Mucosa of descending colon (tissue), 3 donors: ENCODE measurements at regions not wholly inside any gene's neighbourhood (a gene's known extent, or its start where the extent isn't known, plus 50 kb on each side); places are given as distances from the start of the nearest gene placed in this dataset.
"Not testable (repeated sequence)": the region's sequence is repeated elsewhere in the genome, so short reads cannot be mapped to it uniquely, and the experiment has no call there.

Source experiments
- ATAC-seq: fragments of 200-7000 bp; cut with Tn5 transposase; one replicate; pipeline ENCODE4 v1.9.1; 2020; ENCODE audit warnings: mild to moderate bottlenecking, moderate library complexity
- DNase-seq, 3 donors: peaks; one replicate each; pipeline ENCODE4 v3.0.0-alpha.2; 2020
- H3K36me3 ChIP-seq: fragments of 200-600 bp; one replicate; pipeline ENCODE4 v1.8.0; 2021; ENCODE audit warnings: low read depth, mild to moderate bottlenecking
- H3K4me1 ChIP-seq: fragments of 200-600 bp; one replicate; pipeline ENCODE4 v1.8.0; 2021; ENCODE audit warnings: low read depth, mild to moderate bottlenecking
- H3K4me3 ChIP-seq: fragments of 200-600 bp; one replicate; pipeline ENCODE4 v1.8.0; 2021; ENCODE audit warnings: mild to moderate bottlenecking
- H3K9me3 ChIP-seq: fragments of 200-600 bp; one replicate; pipeline ENCODE4 v1.8.0; 2021; ENCODE audit warnings: mild to moderate bottlenecking
- intact Hi-C, 2 donors: fragments of 100-400 bp; cut with DNase I in 1 of 2; cut with micrococcal nuclease in 1 of 2; formaldehyde crosslinking; loops; one replicate each; pipeline versions ENCODE4 v1.11.0 to v1.11.1; 2022; cut with DNase I, micrococcal nuclease
- donor health status: DM: no; HTN: no; CAD: no; lungs with moderate emphysema.
- donor health status: DM: no; HTN: no; CAD: no.
- donor health status: DM: no; HTN: yes; CAD: no.

- H3K4me3 ChIP-seq, H3K4me1 ChIP-seq, intact Hi-C loops, H3K36me3 ChIP-seq, DNase-seq, H3K9me3 ChIP-seq, ATAC-seq: not testable (repeated sequence)
Observed at GRCh38 chr10:38383800-38384199, 289.7 kb downstream of the ZNF37A start.

DNA sequence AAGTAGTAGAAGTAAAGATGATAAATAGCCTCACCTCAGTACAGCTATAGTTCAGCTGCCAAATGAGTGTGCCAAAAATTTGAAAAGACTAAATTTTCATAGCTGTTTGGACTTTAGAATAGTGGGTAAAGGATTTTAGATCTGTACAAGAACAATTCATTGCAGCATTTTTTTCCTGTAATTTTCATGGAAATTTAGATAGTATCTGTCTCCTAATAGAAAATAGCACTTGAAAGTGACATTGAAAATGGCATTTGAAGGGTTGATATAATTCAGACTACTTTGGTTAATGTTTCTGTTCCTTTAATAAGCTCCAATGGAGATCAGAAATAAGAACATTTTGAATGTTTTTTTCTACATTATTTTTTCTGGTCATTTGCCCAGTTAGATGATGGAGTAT lies 292.7 kb downstream of the ZNF37A start:
- DNase-seq, H3K9me3 ChIP-seq, ATAC-seq, H3K4me3 ChIP-seq, intact Hi-C loops, H3K36me3 ChIP-seq, H3K4me1 ChIP-seq: not testable (repeated sequence)

- intact Hi-C loops, H3K4me1 ChIP-seq, ATAC-seq, H3K9me3 ChIP-seq, H3K36me3 ChIP-seq, H3K4me3 ChIP-seq: not testable (repeated sequence)
- DNase-seq, result peak in 1 of 3 donors; percentile 71
Observed at GRCh38 chr10:38390725-38391124, 296.6 kb downstream of the ZNF37A start.

GRCh38 chr10:38395465-38395864 lies 301.3 kb downstream of the ZNF37A start:
- intact Hi-C loops, H3K36me3 ChIP-seq, H3K9me3 ChIP-seq, ATAC-seq, DNase-seq, H3K4me3 ChIP-seq, H3K4me1 ChIP-seq: not testable (repeated sequence)

DNA sequence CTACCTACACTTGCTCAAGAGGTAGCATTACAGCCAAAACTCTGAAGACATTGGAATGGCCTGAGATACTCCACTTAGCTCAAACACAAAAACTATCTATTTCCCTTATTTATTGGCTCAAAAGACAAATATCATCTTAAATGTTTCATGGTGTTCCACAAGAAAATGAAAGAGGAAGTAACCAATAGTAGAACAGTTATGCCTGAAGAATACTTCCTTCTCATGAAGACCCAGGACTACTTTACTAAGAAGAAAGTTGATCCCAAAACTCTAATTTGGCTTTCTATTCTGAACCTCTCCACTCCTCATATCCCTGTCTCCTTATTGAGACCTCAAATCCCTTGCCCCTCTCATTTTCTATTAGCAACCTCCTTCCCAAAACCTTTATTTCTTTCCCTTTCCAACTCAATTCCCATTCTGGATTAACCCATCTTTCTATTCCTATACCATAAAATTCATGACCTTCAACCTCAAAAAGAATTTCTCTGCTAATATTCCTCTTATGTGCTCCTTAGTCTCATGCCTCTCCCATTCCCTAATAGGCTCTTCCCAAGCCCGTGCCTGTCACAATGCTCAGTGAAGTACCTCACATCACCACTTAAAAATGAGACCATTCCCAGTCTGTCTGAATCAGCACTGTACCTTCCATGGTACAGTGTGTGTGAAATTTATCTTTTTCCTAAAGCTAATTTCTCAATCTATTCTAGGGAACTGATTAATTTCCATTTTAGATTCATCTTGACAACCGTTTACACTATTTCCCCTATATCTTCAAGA lies 302.2 kb downstream of the ZNF37A start:
- intact Hi-C loops, H3K4me3 ChIP-seq, H3K9me3 ChIP-seq, DNase-seq, ATAC-seq, H3K36me3 ChIP-seq, H3K4me1 ChIP-seq: not testable (repeated sequence)

GRCh38 chr10:38401565-38401964 lies 307.4 kb downstream of the ZNF37A start:
- H3K9me3 ChIP-seq, ATAC-seq, intact Hi-C loops, H3K4me3 ChIP-seq, H3K4me1 ChIP-seq, H3K36me3 ChIP-seq: not testable (repeated sequence)
- DNase-seq, result peak; percentile 15 to 45 (median 32)

DNA sequence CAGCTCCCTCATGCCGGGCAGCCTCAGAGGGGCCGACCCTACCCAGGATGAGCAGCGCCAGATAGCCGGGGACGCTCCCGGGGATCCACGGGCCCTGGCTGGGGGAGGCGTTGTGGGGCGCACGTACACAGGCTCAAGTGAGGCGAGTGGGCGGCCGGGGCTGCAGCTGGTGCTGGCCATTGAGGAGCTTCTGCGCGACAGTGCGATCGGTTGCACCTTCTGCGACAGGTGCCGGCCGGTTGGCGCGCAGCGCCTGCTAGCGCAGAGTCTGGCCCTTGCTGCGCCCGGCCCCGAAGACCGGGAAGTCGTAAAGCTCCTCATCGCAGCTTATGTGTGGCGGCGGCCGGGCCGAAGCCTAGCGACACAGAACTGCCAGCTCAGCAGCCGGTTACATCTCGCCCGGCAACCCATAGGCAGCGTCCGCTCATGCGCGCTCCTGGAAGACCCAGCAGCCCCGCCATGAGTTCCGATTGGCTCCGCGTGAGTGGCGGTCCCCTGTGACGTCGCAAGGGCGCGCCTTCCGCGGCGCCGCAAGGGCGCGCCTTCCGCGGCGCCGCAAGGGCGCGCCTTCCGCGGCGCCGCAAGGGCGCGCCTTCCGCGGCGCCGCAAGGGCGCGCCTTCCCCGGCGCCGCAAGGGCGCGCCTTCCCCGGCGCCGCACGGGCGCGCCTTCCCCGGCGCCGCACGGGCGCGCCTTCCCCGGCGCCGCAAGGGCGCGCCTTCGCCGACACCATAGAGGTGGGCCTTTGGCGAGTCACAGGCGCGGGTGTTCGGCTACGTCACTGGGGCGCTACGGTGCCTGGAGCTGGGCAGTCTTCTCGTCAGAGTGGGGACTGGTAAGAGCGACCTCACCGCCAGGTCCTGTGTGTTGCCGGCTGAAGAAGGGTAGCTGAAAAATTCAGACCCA lies 308.6 kb downstream of the ZNF37A start:
- H3K36me3 ChIP-seq, H3K9me3 ChIP-seq, H3K4me1 ChIP-seq, intact Hi-C loops: not testable (repeated sequence)
- H3K4me3 ChIP-seq, result peak overlapping the region; percentile 24
- ATAC-seq, result peak; percentile 100
- DNase-seq, result peak; percentile 95 to 98 (median 96)

GRCh38 chr10:38403347-38404117 lies 309.4 kb downstream of the ZNF37A start:
- H3K36me3 ChIP-seq, H3K4me1 ChIP-seq, H3K9me3 ChIP-seq, intact Hi-C loops, ATAC-seq, H3K4me3 ChIP-seq: not testable (repeated sequence)
- peak; percentile 15 to 47 (median 29) for DNase-seq

DNA sequence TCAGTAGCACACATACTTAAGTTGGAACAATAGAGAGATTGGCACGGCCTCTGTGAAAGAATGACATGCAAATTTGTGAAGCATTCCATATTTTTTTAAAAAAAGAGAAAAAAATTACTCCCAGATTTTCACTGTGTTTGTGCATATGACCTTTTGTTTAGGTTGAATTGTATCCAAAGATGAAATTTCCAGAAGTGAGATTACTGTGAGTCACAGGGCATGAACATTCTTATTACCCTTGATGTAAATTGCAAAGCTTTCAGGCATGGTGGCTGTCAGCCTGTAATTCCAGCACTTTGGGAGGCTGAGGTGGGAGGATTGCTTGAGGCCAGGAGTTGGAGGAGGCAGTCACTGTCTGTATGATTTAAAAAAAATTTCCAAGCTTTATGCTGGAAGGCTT lies 329.5 kb downstream of the ZNF37A start:
- not testable (repeated sequence) for DNase-seq

GRCh38 chr10:38430242-38430641 lies 336.1 kb downstream of the ZNF37A start:
- DNase-seq, ATAC-seq, H3K4me3 ChIP-seq, H3K36me3 ChIP-seq, H3K9me3 ChIP-seq, intact Hi-C loops, H3K4me1 ChIP-seq: not testable (repeated sequence)

More for the DNA sequence above, 329.5 kb downstream of the ZNF37A start:
- H3K36me3 ChIP-seq, H3K4me1 ChIP-seq, H3K4me3 ChIP-seq, intact Hi-C loops, ATAC-seq, H3K9me3 ChIP-seq: not testable (repeated sequence)

DNA sequence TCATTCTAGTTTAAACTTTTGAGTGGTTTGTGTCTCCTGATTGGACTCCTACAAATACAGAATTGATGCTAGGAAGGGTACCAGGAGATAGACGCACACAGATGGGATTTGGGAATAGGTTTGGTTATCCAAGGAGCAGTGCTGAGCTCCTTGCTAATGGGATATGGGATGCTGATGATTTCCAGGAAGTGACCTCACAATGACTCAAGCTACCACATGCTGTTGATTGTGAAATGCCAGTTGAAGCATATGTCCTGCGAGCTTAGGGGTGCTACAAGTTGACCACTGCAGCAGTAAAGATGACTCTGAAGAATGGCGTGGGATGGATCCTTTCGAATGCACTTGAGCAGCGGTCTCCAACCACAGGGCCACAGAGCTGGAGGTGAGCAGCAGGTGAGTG lies 343.2 kb downstream of the ZNF37A start:
- ATAC-seq, H3K9me3 ChIP-seq, DNase-seq, intact Hi-C loops, H3K4me1 ChIP-seq, H3K4me3 ChIP-seq, H3K36me3 ChIP-seq: not testable (repeated sequence)

DNA sequence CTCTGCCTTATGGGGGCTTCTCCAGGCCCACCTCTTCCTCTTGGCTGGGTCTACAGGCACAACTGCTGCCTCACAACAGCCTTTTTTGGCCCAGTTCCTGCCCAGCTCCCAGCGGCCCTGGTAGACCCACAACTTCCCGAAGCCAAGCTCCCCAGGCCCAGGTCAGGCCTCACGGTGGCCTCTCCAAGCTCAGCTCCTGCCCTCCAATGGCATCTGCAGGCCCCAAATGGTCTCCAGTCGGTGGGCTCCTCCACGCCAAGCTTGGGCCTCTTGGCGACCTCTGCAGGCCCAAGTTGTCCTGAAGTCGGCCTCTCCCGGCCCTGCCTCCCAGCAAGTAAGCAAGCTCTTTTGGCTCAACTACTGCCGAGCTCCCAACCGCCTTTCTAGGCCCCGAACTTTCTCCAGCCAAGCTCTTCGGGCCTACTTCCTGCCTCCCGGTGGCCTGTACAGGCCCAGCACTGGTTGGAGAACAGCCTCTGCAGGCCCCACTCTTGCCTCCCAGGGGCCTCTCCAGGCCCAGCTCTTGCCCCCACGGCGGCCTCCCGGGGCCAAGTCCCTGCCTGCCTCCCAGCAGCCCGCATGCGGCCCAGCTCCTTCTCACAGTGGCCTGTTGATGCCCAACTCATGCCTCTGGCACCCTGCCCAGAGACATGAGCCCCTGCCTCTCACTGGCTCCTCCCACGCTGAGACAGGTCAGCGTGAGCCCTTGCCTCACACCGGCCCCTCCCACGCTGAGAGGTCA lies 354.6 kb downstream of the ZNF37A start:
- H3K4me1 ChIP-seq, intact Hi-C loops, H3K36me3 ChIP-seq, H3K4me3 ChIP-seq, ATAC-seq, H3K9me3 ChIP-seq: not testable (repeated sequence)
- DNase-seq, result peak in 1 of 3 donors; percentile 25

GRCh38 chr10:38449618-38450017 lies 355.5 kb downstream of the ZNF37A start:
- H3K4me1 ChIP-seq, ATAC-seq, DNase-seq, H3K4me3 ChIP-seq, H3K9me3 ChIP-seq, intact Hi-C loops, H3K36me3 ChIP-seq: not testable (repeated sequence)
